Effector memory CD4-positive, alpha-beta T cell (primary cell): ENCODE measurements at regions not wholly inside any gene's neighbourhood (a gene's known extent, or its start where the extent isn't known, plus 50 kb on each side); places are given as distances from the start of the nearest gene placed in this dataset.

Experiments used
- DNase-seq, 3 donors: peaks; one replicate each; pipeline ENCODE4 v3.0.0-alpha.2; 2020
- H3K27ac ChIP-seq: 2 replicates; pipeline ENCODE4 v1.7.0; 2013; ENCODE audit warnings: mild to moderate bottlenecking, low read length, moderate library complexity; ENCODE audit not compliant: insufficient read depth, poor library complexity, severe bottlenecking
- H3K27me3 ChIP-seq: replicated peaks from 2 replicates; pipeline ENCODE4 v1.7.0; 2013; ENCODE audit warnings: mild to moderate bottlenecking, low read length; ENCODE audit not compliant: insufficient read depth, control insufficient read depth, poor library complexity, severe bottlenecking
- H3K36me3 ChIP-seq: 2 replicates; pipeline ENCODE4 v1.7.0; 2013; ENCODE audit warnings: mild to moderate bottlenecking, low read length, moderate library complexity; ENCODE audit not compliant: control insufficient read depth, insufficient read depth
- H3K4me1 ChIP-seq: 2 replicates; pipeline ENCODE4 v1.7.0; 2013; ENCODE audit warnings: low read length, mild to moderate bottlenecking; ENCODE audit not compliant: control insufficient read depth, insufficient read depth, poor library complexity, severe bottlenecking
- H3K4me3 ChIP-seq: 2 replicates; pipeline ENCODE4 v1.7.0; 2013; ENCODE audit warnings: low read length, low read depth, mild to moderate bottlenecking; ENCODE audit not compliant: insufficient read depth, poor library complexity, severe bottlenecking
- H3K9me3 ChIP-seq: 2 replicates; pipeline ENCODE4 v1.7.0; 2013; ENCODE audit warnings: mild to moderate bottlenecking, low read length, moderate library complexity; ENCODE audit not compliant: control insufficient read depth

GRCh38 chr2:126212735-126213134 lies 443.2 kb upstream of the GYPC start:
- H3K36me3 ChIP-seq: no peaks in the 10 kb centered on the region
- H3K27ac ChIP-seq: no peak overlapping the region
- DNase-seq: no peak
- no peaks in the 10 kb centered on the region for H3K4me1 ChIP-seq
- H3K9me3 ChIP-seq: no peaks in the 10 kb centered on the region
- H3K4me3 ChIP-seq: no peak overlapping the region
- no peaks in the 10 kb centered on the region for H3K27me3 ChIP-seq

GRCh38 chr2:126219081-126219480 lies 436.9 kb upstream of the GYPC start:
- Histone ChIP-seq H3K27ac (no peak overlapping the region), H3K9me3 (no peaks in the 10 kb centered on the region), H3K36me3 (no peaks in the 10 kb centered on the region), H3K4me3 (no peak overlapping the region), H3K27me3 (no peaks in the 10 kb centered on the region), H3K4me1 (no peaks in the 10 kb centered on the region)
- no peak for DNase-seq

GRCh38 chr2:126220331-126220730 lies 435.6 kb upstream of the GYPC start:
- no peaks in the 10 kb centered on the region for H3K9me3 ChIP-seq
- H3K4me3 ChIP-seq: no peak overlapping the region
- no peaks in the 10 kb centered on the region for H3K4me1 ChIP-seq
- no peaks in the 10 kb centered on the region for H3K36me3 ChIP-seq
- no peak for DNase-seq
- no peaks in the 10 kb centered on the region for H3K27me3 ChIP-seq
- H3K27ac ChIP-seq: no peak overlapping the region

- no peak overlapping the region for H3K27ac ChIP-seq
- H3K36me3 ChIP-seq: no peaks in the 10 kb centered on the region
- H3K27me3 ChIP-seq: no peaks in the 10 kb centered on the region
- no peak for DNase-seq
- no peaks in the 10 kb centered on the region for H3K9me3 ChIP-seq
- H3K4me3 ChIP-seq: no peak overlapping the region
- no peaks in the 10 kb centered on the region for H3K4me1 ChIP-seq
Measured at GRCh38 chr2:126221506-126221905, 434.5 kb upstream of the GYPC start.

GRCh38 chr2:126222278-126222677 lies 433.7 kb upstream of the GYPC start:
- no peak overlapping the region for H3K4me3 ChIP-seq
- no peak for DNase-seq
- no peaks in the 10 kb centered on the region for H3K9me3 ChIP-seq
- H3K27me3 ChIP-seq: no peaks in the 10 kb centered on the region
- H3K27ac ChIP-seq: no peak overlapping the region
- no peaks in the 10 kb centered on the region for H3K36me3 ChIP-seq
- H3K4me1 ChIP-seq: no peaks in the 10 kb centered on the region

GRCh38 chr2:126224776-126225175 lies 431.2 kb upstream of the GYPC start:
- Histone ChIP-seq H3K9me3 (no peaks in the 10 kb centered on the region), H3K36me3 (no peaks in the 10 kb centered on the region), H3K27me3 (no peaks in the 10 kb centered on the region), H3K4me1 (no peaks in the 10 kb centered on the region), H3K4me3 (no peak overlapping the region), H3K27ac (no peak overlapping the region)
- no peak for DNase-seq

GRCh38 chr2:126227250-126227649 lies 428.7 kb upstream of the GYPC start:
- Histone ChIP-seq H3K4me3 (no peak overlapping the region), H3K27ac (no peak overlapping the region), H3K27me3 (no peaks in the 10 kb centered on the region), H3K4me1 (no peaks in the 10 kb centered on the region), H3K9me3 (no peaks in the 10 kb centered on the region), H3K36me3 (no peaks in the 10 kb centered on the region)
- no peak for DNase-seq

- H3K27me3 ChIP-seq: no peaks in the 10 kb centered on the region
Measured at GRCh38 chr2:126228531-126228930, 427.4 kb upstream of the GYPC start.

GRCh38 chr2:126238251-126238650 lies 417.7 kb upstream of the GYPC start:
- DNase-seq: no peak
- H3K27me3 ChIP-seq: no peaks in the 10 kb centered on the region
- H3K9me3 ChIP-seq: no peaks in the 10 kb centered on the region
- H3K36me3 ChIP-seq: no peaks in the 10 kb centered on the region
- no peaks in the 10 kb centered on the region for H3K4me1 ChIP-seq
- H3K27ac ChIP-seq: no peak overlapping the region
- no peak overlapping the region for H3K4me3 ChIP-seq

More at GRCh38 chr2:126228531-126228930, 427.4 kb upstream of the GYPC start:
- Histone ChIP-seq H3K27ac (no peak overlapping the region), H3K4me3 (no peak overlapping the region), H3K4me1 (no peaks in the 10 kb centered on the region), H3K9me3 (no peaks in the 10 kb centered on the region), H3K36me3 (no peaks in the 10 kb centered on the region)
- no peak for DNase-seq

- H3K4me1 ChIP-seq: no peaks in the 10 kb centered on the region
- no peaks in the 10 kb centered on the region for H3K9me3 ChIP-seq
- H3K4me3 ChIP-seq: no peak overlapping the region
- H3K27me3 ChIP-seq: no peaks in the 10 kb centered on the region
- H3K36me3 ChIP-seq: no peaks in the 10 kb centered on the region
- DNase-seq: no peak
- no peak overlapping the region for H3K27ac ChIP-seq
Measured at GRCh38 chr2:126239320-126239955, 416.5 kb upstream of the GYPC start.
